Vagina (tissue), 2 donors: ENCODE measurements at regions not wholly inside any gene's neighbourhood (a gene's known extent, or its start where the extent isn't known, plus 50 kb on each side); places are given as distances from the start of the nearest gene placed in this dataset.
"Not testable (repeated sequence)": the region's sequence is repeated elsewhere in the genome, so short reads cannot be mapped to it uniquely, and the experiment has no call there.

ENCODE experiments used
- CTCF ChIP-seq, 3 experiments: fragments of 450-650 bp in 2 of 3; fragments of 200-600 bp in 1 of 3; sonication (generic) in 1 of 3; IDR thresholded peaks; one replicate each; pipeline ENCODE4 v1.5.1; 2017 to 2019; ENCODE audit warnings: antibody characterized with exemption in 3 of 3, mild to moderate bottlenecking in 2 of 3, moderate library complexity in 2 of 3
- POLR2A ChIP-seq, 2 donors: fragments of 450-650 bp; IDR thresholded peaks; one replicate each; pipeline ENCODE4 v1.6.1; 2017; ENCODE audit warnings: antibody characterized with exemption in 2 of 2, mild to moderate bottlenecking in 2 of 2, moderate library complexity in 2 of 2

- TF ChIP-seq CTCF, POLR2A (IDR thresholded peaks at IDR 0.05): not testable (repeated sequence)
Measured at GRCh38 chr2:144106104-144106503, 413.8 kb downstream of the ZEB2 start.
